PC-3 (cell line): ENCODE measurements at regions not wholly inside any gene's neighbourhood (a gene's known extent, or its start where the extent isn't known, plus 50 kb on each side); places are given as distances from the start of the nearest gene placed in this dataset.

Experiments used
- CTCF ChIP-seq: fragments of 300-600 bp; sonication (generic); conservative IDR thresholded peaks from 2 replicates; pipeline ENCODE4 v1.5.1; 2017; ENCODE audit warnings: antibody characterized with exemption, low read depth, mild to moderate bottlenecking, low read length
- EZH2 ChIP-seq: fragments of 300-600 bp; sonication (generic); IDR thresholded peaks from one replicate; pipeline ENCODE4 v1.6.1; 2017; ENCODE audit warnings: antibody characterized with exemption, mild to moderate bottlenecking, low read length; ENCODE audit not compliant: unreplicated experiment
- EZH2phosphoT487 ChIP-seq: fragments of 300-600 bp; sonication (generic); IDR thresholded peaks from 2 replicates; pipeline ENCODE4 v1.6.1; 2018; ENCODE audit warnings: mild to moderate bottlenecking, antibody characterized with exemption, low read length, borderline replicate concordance

DNA sequence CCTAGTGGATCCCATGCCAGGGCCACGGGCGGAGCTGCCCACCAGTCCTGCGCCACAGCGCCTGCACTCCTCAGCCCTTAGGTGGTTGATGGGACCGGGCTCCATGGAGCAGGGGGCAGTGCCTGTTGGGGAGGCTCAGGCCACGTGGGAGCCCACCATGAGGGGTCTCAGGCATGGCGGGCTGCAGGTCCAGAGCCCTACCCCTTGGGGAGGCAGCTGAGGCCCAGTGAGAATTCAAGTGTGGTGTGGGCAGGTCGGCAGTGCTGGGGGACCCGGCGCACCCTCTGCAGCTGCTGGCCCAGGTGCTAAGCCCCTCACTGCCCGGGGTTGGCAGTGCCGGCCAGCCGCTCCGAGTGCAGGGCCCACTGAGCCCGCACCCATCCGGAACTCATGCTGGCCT lies 139.8 kb upstream of the LYZL2 start:
- TF ChIP-seq CTCF (no peak), EZH2 (no peak), EZH2phosphoT487 (no peak)
